H1 (cell line): ENCODE measurements at regions not wholly inside any gene's neighbourhood (a gene's known extent, or its start where the extent isn't known, plus 50 kb on each side); places are given as distances from the start of the nearest gene placed in this dataset.

ENCODE experiments used
- POLR2AphosphoS5 ChIP-seq: IDR thresholded peaks from 2 replicates; pipeline ENCODE4 v1.6.1; 2011; ENCODE audit warnings: low read depth, low read length
- RNF2 ChIP-seq: fragments of 200-900, 300-1000 bp; sonication (generic); IDR thresholded peaks from 2 replicates; pipeline ENCODE4 v1.7.1; 2016; ENCODE audit warnings: borderline replicate concordance, low read depth, mild to moderate bottlenecking, antibody characterized with exemption, low read length; ENCODE audit not compliant: poor library complexity, severe bottlenecking; ENCODE audit errors: missing control alignments
- TEAD4 ChIP-seq: IDR thresholded peaks from 2 replicates; pipeline ENCODE4 v1.6.1; 2012; ENCODE audit warnings: low read depth, low read length, inconsistent platforms, mixed read lengths
- YY1 ChIP-seq: IDR thresholded peaks from 2 replicates; pipeline ENCODE4 v1.6.1; 2011; ENCODE audit warnings: low read depth, mild to moderate bottlenecking, low read length
- TF ChIP-seq, protein P1 (sequence below): IDR thresholded peaks from 2 replicates; pipeline ENCODE4 v1.6.1; 2012; ENCODE audit warnings: low read length, inconsistent platforms

DNA sequence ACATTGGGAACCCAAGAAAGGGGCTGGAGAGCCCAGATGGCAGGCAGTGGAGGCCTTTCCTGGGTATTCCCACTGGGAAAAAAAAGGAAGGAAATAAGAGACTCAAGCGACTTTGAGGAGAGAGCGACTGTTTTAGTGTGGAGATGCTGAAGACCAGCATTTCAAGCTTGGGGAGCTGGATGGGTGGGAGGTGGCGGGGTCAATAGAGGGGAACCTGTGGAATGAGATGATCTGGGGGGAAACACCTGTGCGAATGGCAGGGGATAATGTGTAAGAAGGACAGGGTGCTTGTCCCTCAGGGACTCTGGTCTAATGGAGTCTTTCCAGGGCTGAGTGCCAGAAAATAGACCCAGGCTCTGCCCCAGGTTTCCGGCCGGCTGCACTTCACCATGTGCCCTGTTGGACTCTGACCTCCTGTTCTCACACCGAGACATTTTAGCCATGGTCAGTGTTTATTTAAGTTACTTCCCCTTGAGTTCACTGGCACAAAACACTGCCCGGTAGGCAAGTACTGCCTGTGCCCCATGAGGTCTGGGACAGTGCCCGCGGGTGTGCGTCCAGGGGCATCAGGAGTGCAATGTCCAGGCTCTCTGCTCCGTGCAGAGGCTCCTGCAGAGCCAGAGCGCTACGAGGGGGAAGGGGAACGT is 50.4 kb upstream of the NKX2-2 start (continued):
- no peak for TF ChIP-seq RNF2
- TF ChIP-seq YY1, result no peak
- TF ChIP-seq, protein P1, sequence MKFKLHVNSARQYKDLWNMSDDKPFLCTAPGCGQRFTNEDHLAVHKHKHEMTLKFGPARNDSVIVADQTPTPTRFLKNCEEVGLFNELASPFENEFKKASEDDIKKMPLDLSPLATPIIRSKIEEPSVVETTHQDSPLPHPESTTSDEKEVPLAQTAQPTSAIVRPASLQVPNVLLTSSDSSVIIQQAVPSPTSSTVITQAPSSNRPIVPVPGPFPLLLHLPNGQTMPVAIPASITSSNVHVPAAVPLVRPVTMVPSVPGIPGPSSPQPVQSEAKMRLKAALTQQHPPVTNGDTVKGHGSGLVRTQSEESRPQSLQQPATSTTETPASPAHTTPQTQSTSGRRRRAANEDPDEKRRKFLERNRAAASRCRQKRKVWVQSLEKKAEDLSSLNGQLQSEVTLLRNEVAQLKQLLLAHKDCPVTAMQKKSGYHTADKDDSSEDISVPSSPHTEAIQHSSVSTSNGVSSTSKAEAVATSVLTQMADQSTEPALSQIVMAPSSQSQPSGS, result no peak
- TF ChIP-seq TEAD4, result no peak
- no peak for TF ChIP-seq POLR2AphosphoS5
